SH-SY5Y (cell line): ENCODE measurements at regions not wholly inside any gene's neighbourhood (a gene's known extent, or its start where the extent isn't known, plus 50 kb on each side); places are given as distances from the start of the nearest gene placed in this dataset.

Experiments used
- GATA2 ChIP-seq: IDR thresholded peaks from 2 replicates; pipeline ENCODE4 v1.6.1; 2011; ENCODE audit warnings: mild to moderate bottlenecking, low read depth, low read length
- GATA3 ChIP-seq: IDR thresholded peaks from 2 replicates; pipeline ENCODE4 v1.6.1; 2011; ENCODE audit warnings: low read depth, mild to moderate bottlenecking, low read length, moderate library complexity

DNA sequence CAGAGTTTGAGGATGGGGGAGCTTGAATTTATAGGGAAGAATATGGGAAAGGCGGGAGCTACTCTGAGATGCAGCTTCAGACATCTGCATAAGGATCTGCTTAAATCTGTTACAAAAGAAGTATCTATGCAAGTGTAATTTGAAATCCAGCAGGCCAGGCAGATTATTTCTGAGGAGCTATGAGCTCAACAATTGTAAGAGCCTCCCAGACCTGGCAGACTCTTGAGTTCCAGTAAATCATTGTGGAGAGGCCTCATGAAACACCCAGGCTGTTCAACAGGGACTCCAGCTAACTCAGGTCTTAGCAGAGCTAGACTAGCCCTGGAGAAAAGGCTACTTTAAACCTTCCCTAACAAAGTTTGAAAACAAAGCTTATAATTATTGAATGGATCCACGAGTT is 647.5 kb upstream of the CHRM3 start:
- TF ChIP-seq GATA2 (no peak), GATA3 (no peak)
